Liver (tissue), 8 donors: ENCODE measurements at regions not wholly inside any gene's neighbourhood (a gene's known extent, or its start where the extent isn't known, plus 50 kb on each side); places are given as distances from the start of the nearest gene placed in this dataset.

ENCODE experiments used
- DNase-seq: peaks from one replicate; pipeline ENCODE4 v3.0.0-alpha.2; 2017; ENCODE audit warnings: low spot score
- H3K27ac ChIP-seq, 2 donors: one replicate each; pipeline ENCODE4 v1.7.0; 2013; ENCODE audit warnings: inconsistent platforms in 2 of 2, low read length in 2 of 2, control low read depth in 1 of 2, low read depth in 1 of 2, mild to moderate bottlenecking in 1 of 2
- H3K27me3 ChIP-seq, 4 donors: one replicate each; pipeline versions ENCODE4 v1.6.1 to v1.7.0; 2013; ENCODE audit warnings: low read length in 3 of 4, inconsistent platforms in 1 of 4, mild to moderate bottlenecking in 1 of 4, moderate library complexity in 1 of 4; ENCODE audit not compliant: control insufficient read depth in 4 of 4, insufficient read depth in 4 of 4
- H3K36me3 ChIP-seq, 4 donors: one replicate each; pipeline versions ENCODE4 v1.6.1 to v1.7.0; 2013; ENCODE audit warnings: low read length in 3 of 4, mild to moderate bottlenecking in 3 of 4, low read depth in 1 of 4, moderate library complexity in 1 of 4; ENCODE audit not compliant: control insufficient read depth in 4 of 4, insufficient read depth in 3 of 4
- H3K4me1 ChIP-seq, 4 donors: one replicate each; pipeline versions ENCODE4 v1.6.1 to v1.7.0; 2013; ENCODE audit warnings: low read length in 3 of 4, mild to moderate bottlenecking in 3 of 4, moderate library complexity in 1 of 4; ENCODE audit not compliant: control insufficient read depth in 4 of 4, insufficient read depth in 4 of 4
- H3K4me3 ChIP-seq, 3 donors: one replicate each; pipeline versions ENCODE4 v1.6.1 to v1.7.0; 2013; ENCODE audit warnings: low read length in 3 of 3, control low read depth in 1 of 3, low read depth in 1 of 3, mild to moderate bottlenecking in 1 of 3
- H3K9ac ChIP-seq, 2 donors: one replicate each; pipeline ENCODE4 v1.7.0; 2013; ENCODE audit warnings: low read length in 2 of 2, mild to moderate bottlenecking in 2 of 2, moderate library complexity in 2 of 2, control low read depth in 1 of 2, low read depth in 1 of 2
- H3K9me3 ChIP-seq, 4 donors: one replicate each; pipeline versions ENCODE4 v1.6.1 to v1.7.0; 2013; ENCODE audit warnings: low read length in 3 of 4; ENCODE audit not compliant: control insufficient read depth in 4 of 4
- ATF3 ChIP-seq: IDR thresholded peaks from 2 replicates; pipeline ENCODE4 v1.6.1; 2016; ENCODE audit warnings: antibody characterized with exemption
- CTCF ChIP-seq: fragments of 150-350 bp; IDR thresholded peaks from 2 replicates; pipeline ENCODE4 v1.5.1; 2017; ENCODE audit warnings: improper control_type of control experiment, low read depth, low read length; ENCODE audit not compliant: missing input control
- EGR1 ChIP-seq, 2 donors: IDR thresholded peaks; 2 replicates each; pipeline ENCODE4 v1.6.1; 2016 to 2018; ENCODE audit warnings: antibody characterized with exemption in 2 of 2, low read depth in 2 of 2
- FOXA1 ChIP-seq: IDR thresholded peaks from 2 replicates; pipeline ENCODE4 v1.6.1; 2016; ENCODE audit warnings: antibody characterized with exemption
- FOXA2 ChIP-seq: IDR thresholded peaks from 2 replicates; pipeline ENCODE4 v1.6.1; 2016; ENCODE audit warnings: antibody characterized with exemption
- HNF4G ChIP-seq: IDR thresholded peaks from 2 replicates; pipeline ENCODE4 v1.6.1; 2016; ENCODE audit warnings: antibody characterized with exemption
- JUND ChIP-seq, 2 donors: IDR thresholded peaks; 2 replicates each; pipeline ENCODE4 v1.6.1; 2016; ENCODE audit warnings: antibody characterized with exemption in 2 of 2
- MAX ChIP-seq: IDR thresholded peaks from 2 replicates; pipeline ENCODE4 v1.6.1; 2016; ENCODE audit warnings: antibody characterized with exemption
- NR2F2 ChIP-seq: IDR thresholded peaks from 2 replicates; pipeline ENCODE4 v1.6.1; 2016; ENCODE audit warnings: antibody characterized with exemption
- RAD21 ChIP-seq, 2 donors: IDR thresholded peaks; 2 replicates each; pipeline ENCODE4 v1.6.1; 2016; ENCODE audit warnings: antibody characterized with exemption in 2 of 2, mild to moderate bottlenecking in 2 of 2
- REST ChIP-seq: IDR thresholded peaks from 2 replicates; pipeline ENCODE4 v1.6.1; 2016; ENCODE audit warnings: antibody characterized with exemption, mild to moderate bottlenecking
- RXRA ChIP-seq, 2 donors: IDR thresholded peaks; 2 replicates each; pipeline ENCODE4 v1.6.1; 2017 to 2018; ENCODE audit warnings: antibody characterized with exemption in 2 of 2, mild to moderate bottlenecking in 1 of 2
- SP1 ChIP-seq: IDR thresholded peaks from 2 replicates; pipeline ENCODE4 v1.6.1; 2018; ENCODE audit warnings: antibody characterized with exemption, mild to moderate bottlenecking
- TAF1 ChIP-seq: conservative IDR thresholded peaks from 2 replicates; pipeline ENCODE4 v1.6.1; 2016; ENCODE audit warnings: antibody characterized with exemption, mild to moderate bottlenecking
- YY1 ChIP-seq: IDR thresholded peaks from 2 replicates; pipeline ENCODE4 v1.6.1; 2016; ENCODE audit warnings: antibody characterized with exemption, mild to moderate bottlenecking
- ZBTB33 ChIP-seq: IDR thresholded peaks from 2 replicates; pipeline ENCODE4 v1.6.1; 2016; ENCODE audit warnings: antibody characterized with exemption
- WGBS: extraction: QIAGEN DNeasy Blood & Tissue Kit; methylation state at CpG from one replicate; pipeline ENCODE4 v1.1.7; 2013; 5-methylcytosine and 5-hydroxymethylcytosine counted together
- donor health status: healthy.
- donor health status: healthy.
- donor health status: healthy.
- donor health status: healthy.
- donor health status: healthy.

GRCh38 chr5:14954616-14955343 lies 83.2 kb upstream of the ANKH start:
- Histone ChIP-seq H3K9ac (no peak overlapping the region), H3K27me3 (no peaks in the 10 kb centered on the region), H3K27ac (no peak overlapping the region), H3K4me1 (no peaks in the 10 kb centered on the region), H3K36me3 (no peaks in the 10 kb centered on the region), H3K4me3 (no peak overlapping the region), H3K9me3 (no peaks in the 10 kb centered on the region)
- WGBS: 85% methylated on average over 9 of the region's 9 CpGs
- TF ChIP-seq JUND (IDR thresholded peaks at IDR 0.05) (no peak), FOXA2 (no peak), NR2F2 (no peak), EGR1 (IDR thresholded peaks at IDR 0.05; ENCODE audit: low read depth in 2 of 2) (no peak), ZBTB33 (no peak), REST (no peak), TAF1 (no peak), HNF4G (no peak), YY1 (no peak), RAD21 (IDR thresholded peaks at IDR 0.05) (no peak), RXRA (IDR thresholded peaks at IDR 0.05) (no peak), ATF3 (no peak), MAX (no peak)
- DNase-seq: no peak

- no peaks in the 10 kb centered on the region for H3K36me3 ChIP-seq
- H3K4me1 ChIP-seq: no peaks in the 10 kb centered on the region
- H3K9ac ChIP-seq: no peak overlapping the region
- H3K27ac ChIP-seq: no peak overlapping the region
- no peak for DNase-seq
- H3K27me3 ChIP-seq: no peaks in the 10 kb centered on the region
- H3K9me3 ChIP-seq: no peaks in the 10 kb centered on the region
- no peak overlapping the region for H3K4me3 ChIP-seq
- 89% methylated on average over 1 of the region's 1 CpG for WGBS
- TF ChIP-seq EGR1 (IDR thresholded peaks at IDR 0.05; ENCODE audit: low read depth in 2 of 2): no peak
- TF ChIP-seq JUND (IDR thresholded peaks at IDR 0.05): no peak
- TF ChIP-seq MAX: no peak
- TF ChIP-seq RXRA (IDR thresholded peaks at IDR 0.05): no peak
- no peak for TF ChIP-seq ZBTB33
- no peak for TF ChIP-seq YY1
- no peak for TF ChIP-seq RAD21 (IDR thresholded peaks at IDR 0.05)
- no peak for TF ChIP-seq TAF1
- no peak for TF ChIP-seq FOXA2
- TF ChIP-seq SP1: no peak
- no peak for TF ChIP-seq NR2F2
- no peak for TF ChIP-seq REST
- no peak for TF ChIP-seq CTCF
- no peak for TF ChIP-seq HNF4G
- TF ChIP-seq FOXA1: no peak
Observed at GRCh38 chr5:14954216-14954615, 82.6 kb upstream of the ANKH start.
